ENCODE measurements at regions not wholly inside any gene's neighbourhood (a gene's known extent, or its start where the extent isn't known, plus 50 kb on each side); places are given as distances from the start of the nearest gene placed in this dataset.
"Not testable (repeated sequence)": the region's sequence is repeated elsewhere in the genome, so short reads cannot be mapped to it uniquely, and the experiment has no call there.

DNA sequence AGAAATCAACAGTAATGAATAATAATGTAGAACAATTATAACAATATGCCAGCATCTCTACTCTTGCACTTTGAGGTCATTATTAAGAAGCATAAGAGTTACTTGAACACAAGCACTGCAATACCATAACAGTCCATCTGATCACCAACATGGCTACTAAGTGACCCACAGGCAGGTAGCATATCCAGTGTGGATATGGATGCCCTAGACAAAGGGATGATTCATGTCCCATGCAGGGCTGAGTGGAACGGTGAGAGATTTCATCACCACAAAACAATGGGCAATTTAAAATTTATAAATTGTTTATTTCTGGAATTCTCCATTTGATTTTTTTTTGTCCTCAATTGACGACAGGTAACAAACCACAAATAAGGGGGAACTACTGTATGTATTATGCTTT lies 107.7 kb upstream of the TSC22D2 start:
- peak; percentile 30 for DNase-seq

GRCh38 chr3:150299201-150299600 lies 108.9 kb upstream of the TSC22D2 start:
- DNase-seq: peak; percentile 47

GRCh38 chr3:150296966-150297365 lies 111.1 kb upstream of the TSC22D2 start:
- no peak for DNase-seq

- no peak for DNase-seq
Measured at GRCh38 chr3:150296123-150296735, 111.9 kb upstream of the TSC22D2 start.

DNA sequence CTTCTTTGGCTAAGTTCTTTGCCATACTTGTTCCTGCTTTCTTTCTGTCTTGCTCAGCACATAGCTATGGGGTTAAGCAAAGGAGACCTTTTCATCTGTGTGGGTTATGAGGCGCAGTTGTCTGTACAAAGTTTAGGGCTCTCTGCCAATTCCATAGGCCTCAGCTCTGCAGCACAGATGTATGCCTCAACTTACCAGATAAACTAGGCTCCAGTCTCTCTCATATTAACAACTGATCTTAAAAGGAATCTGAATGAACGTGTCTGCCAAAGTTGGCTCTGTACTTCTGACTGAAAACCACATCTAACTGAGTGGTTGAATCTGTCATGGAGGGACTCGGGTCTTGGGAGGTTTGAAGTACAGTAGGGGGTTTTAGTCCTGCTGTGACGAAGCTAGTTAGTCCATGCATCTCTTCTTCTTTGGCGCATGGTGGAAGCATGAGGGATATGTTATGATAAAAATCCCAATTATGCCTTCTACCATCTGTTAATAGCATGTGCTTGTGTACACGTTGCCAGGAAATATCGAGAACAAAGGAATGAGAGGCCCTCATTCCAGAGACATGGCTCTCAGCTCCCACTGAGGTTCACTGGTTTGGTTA lies 114.6 kb upstream of the TSC22D2 start:
- DNase-seq: no peak

GRCh38 chr3:150292891-150293290 lies 115.2 kb upstream of the TSC22D2 start:
- no peak for DNase-seq

- DNase-seq: no peak
Measured at GRCh38 chr3:150291515-150291914, 116.6 kb upstream of the TSC22D2 start.

- DNase-seq: peak; percentile 64
Measured at GRCh38 chr3:150286390-150287147, 121.5 kb upstream of the TSC22D2 start.

DNA sequence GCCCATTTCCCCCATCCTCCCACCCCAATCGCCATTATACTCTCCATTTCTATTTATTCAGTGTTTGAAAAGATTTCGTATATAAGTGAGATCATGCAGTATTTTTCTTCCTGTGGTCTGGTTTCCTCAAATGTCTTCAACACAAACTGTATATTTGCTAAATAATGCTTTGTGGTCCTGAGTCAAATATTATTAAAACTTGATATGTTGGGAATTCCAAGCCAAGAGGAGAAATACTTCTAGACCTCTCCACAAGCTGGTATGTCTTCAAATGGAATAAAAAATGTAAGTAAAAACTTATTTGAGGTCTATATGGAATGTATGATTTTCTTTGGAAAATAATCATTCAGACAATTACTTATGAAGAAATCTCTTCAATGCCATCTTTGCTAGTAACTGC lies 122.5 kb upstream of the TSC22D2 start:
- no peak for DNase-seq

- DNase-seq: no peak
Measured at GRCh38 chr3:150278843-150279381, 129.2 kb upstream of the TSC22D2 start.

DNA sequence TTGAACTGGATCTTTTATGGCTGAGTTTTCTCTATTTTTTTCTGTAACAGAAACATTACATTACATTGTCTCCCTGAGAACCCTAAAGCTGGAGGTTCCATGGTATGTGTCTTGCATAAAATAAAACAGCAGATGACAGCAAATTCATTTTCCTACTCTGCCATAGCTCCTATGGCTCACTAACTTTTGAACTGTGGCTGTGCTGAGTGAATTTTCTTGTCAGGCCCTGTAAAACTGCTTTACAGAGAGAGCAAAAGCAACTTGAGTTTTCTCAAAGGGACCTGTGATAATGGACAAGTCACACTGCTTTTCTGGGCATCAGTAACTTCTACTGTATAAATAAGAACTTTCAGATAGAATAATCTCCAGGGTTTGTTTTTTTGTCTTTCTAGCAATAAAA lies 129.9 kb upstream of the TSC22D2 start:
- no peak for DNase-seq

- DNase-seq: no peak
Measured at GRCh38 chr3:150277444-150277843, 130.7 kb upstream of the TSC22D2 start.

- DNase-seq: no peak
Measured at GRCh38 chr3:150275941-150276340, 132.2 kb upstream of the TSC22D2 start.

GRCh38 chr3:150274372-150274771 lies 133.7 kb upstream of the TSC22D2 start:
- no peak for DNase-seq

DNA sequence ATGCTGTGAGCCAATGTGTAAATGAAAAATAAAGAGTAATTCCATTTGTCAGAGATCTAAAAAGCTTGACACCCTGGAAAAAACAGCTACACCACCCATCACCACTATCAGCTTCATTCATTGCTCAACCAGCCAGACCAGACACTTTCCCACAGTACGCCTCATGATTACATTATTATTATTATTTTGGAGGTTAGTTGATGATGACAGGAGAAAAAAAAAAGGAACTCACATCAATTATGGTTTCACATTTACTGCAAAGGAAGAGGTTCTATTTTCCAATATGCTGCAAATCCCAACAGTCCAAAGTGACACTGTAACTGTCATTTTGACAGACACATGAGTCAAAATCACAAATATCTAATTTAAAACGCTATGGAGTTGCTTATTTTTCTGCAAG lies 134.7 kb upstream of the TSC22D2 start:
- DNase-seq: no peak

DNA sequence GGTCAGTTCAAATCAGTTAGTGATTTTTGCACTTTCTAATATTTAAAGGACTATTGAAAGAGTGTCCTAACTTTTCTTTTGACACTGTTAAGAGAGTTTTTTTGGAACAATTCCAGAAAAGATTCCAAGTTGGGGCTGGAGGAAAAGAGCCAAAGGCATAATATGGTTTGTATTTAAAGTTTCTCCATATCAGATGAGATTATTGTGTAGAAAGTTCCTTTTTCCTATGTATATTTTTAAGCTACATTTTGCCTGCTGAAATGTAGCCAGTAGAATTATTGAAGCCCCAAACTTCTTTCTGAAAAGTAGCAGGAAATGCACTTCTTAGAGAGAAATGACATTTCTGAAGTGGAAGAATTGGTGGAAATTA lies 136.5 kb upstream of the TSC22D2 start:
- no peak for DNase-seq

DNA sequence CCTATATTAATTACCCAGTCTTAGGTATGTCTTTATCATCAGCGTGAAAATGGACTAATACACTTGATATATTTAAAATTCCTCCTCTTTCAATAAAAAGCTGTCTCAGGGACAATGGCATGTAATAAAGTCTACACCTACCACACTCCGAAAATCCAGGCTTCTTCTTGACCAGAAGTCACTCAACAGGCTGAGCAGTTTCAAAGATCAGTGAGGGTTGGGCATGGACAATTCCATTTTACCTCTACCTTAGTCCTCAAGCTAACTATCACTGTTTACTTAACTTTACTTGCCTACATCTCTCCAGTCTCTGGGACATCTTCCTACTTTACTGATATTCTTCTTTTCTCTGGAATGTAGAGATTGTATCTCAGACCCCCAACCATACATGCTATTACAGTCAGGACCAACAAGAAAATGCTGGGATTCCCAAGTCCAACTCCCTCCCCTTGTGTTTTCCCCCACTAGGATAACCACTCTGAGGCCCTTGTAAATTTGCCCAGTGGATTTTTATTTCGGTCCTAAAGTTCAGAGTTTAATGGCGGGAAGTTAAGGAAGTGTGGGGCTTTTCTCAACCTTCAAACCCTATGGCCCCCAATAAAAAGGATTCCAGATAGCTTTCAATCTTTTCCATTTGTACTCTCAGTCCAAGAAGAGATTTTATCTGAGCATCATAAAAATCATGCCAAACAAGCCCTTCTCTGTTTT lies 137.1 kb upstream of the TSC22D2 start:
- no peak for DNase-seq

- not testable (repeated sequence) for DNase-seq
Measured at GRCh38 chr3:150270444-150270843, 137.7 kb upstream of the TSC22D2 start.

GRCh38 chr3:150269526-150269925 lies 138.6 kb upstream of the TSC22D2 start:
- DNase-seq: no peak

- peak; percentile 30 for DNase-seq
Measured at GRCh38 chr3:150268426-150269391, 139.4 kb upstream of the TSC22D2 start.

GRCh38 chr3:150267288-150267687 lies 140.8 kb upstream of the TSC22D2 start:
- no peak for DNase-seq

DNA sequence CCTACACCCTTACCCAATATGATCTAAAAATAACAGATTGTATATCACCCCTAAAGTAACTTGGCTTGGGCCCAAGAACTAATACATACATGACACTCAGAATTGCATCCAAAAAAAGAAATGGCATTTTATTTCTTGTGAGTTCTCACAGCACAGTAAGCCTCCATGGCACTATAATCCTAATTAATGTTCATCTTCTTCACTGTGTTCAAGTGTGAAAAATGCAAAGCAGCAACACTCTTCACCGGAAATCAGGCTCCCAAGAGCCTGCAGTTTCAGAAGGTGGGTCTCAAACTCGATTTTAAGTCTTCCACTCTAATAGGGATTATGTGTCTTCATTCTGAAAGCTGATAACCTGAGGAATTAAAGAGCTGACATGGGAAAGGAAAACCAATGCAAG lies 142.8 kb upstream of the TSC22D2 start:
- DNase-seq: no peak

All from kidney glomerular epithelial cell (primary cell).